Esophagus mucosa (tissue), 1 donor: ENCODE measurements at regions not wholly inside any gene's neighbourhood (a gene's known extent, or its start where the extent isn't known, plus 50 kb on each side); places are given as distances from the start of the nearest gene placed in this dataset.
"Not testable (repeated sequence)": the region's sequence is repeated elsewhere in the genome, so short reads cannot be mapped to it uniquely, and the experiment has no call there.

ENCODE experiments used
- ATAC-seq: fragments of 200-7000 bp; cut with Tn5 transposase; one replicate; pipeline ENCODE4 v1.9.1; 2020
- donor health status: DM: yes; HTN: yes; CAD: no.

DNA sequence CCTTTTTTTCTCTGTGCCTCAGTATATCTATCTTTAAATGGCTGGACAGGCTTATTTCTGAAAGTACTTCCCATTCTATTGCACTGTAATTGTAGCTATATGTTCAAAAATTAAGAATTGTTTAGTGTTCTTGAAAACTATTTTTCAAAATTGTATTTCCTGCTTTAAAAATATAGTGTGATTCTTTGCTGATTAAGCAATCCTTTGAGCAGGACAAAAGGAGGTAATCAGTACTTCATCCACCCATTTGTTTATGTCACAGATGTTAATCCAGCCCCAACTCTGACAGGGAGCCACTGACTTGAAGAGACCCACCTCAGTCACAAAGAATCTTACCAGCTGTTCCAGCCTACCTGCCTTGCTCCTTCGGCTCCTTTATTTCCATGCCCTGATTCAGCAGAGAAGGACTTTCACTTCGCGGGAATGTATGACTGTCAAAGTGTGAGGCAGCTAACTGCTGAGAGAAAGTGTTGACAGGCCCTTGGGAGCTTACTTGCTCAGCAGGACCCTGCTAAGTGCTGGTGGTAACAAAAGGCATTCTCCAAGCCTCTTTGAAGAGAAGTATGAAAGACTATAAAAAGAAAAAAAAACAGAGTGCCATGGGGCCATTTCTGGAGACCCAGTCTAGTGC is 393.3 kb upstream of the CYRIA start:
- ATAC-seq, result no peak

DNA sequence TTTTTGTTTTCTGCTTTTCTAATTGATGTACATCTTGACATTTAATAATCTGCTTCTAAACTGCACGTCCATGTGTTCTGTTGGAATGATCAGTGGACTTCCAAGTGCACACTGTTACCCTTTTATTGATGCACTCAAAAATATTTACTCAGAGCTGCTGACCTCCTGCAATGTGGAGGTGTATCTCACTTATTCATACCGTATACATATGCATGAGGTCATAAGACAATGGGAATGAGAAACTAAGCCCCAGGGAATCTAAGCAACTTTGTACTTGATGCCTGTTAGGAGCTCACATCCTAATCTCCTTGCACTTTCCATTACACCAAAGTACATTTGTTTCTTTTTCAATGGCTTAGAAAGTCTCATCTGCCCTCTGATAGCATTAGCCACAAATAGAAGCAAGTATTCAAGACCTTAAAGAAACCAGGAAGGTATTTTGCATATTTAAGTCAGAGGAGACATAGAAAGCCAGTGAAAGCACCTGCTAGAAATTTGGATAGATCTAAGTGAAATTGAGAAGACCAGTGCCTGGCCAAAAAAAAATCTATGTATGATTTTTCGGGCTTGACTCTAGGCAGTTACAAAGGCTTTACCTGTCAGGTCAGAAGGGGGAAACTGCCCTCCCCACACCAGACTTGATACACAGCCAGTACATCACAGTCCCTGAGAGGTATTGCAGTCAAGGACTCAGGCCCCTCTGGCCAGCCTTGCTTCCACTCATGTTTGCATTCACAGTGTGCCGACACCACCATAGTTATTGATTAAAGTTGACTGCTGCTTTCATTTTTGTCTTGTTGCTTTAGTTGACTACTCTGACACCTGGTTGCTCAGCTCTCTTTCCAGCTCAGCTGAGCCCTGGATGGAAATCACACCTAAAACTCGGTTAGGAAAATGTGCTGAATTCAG is 391.7 kb upstream of the CYRIA start:
- no peak for ATAC-seq

DNA sequence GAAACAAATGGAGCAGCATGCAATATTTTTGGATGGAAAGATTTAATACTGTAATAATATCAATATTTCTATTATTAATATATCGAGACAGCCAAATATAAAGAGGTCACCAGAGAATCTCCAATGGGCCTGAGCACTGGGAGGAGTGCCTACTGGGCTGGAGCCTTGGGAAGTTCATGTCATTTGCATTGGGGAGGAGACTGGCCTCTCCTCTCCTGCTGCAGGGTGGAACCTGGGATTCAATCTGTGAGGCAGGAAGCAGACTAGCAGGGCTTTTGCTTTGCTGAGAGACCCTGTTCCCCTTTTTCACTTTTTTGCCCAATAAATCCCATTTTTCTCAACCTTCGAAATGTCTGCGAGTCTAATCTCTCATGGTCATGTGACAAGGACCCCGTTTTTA is 390.6 kb upstream of the CYRIA start:
- no peak for ATAC-seq

DNA sequence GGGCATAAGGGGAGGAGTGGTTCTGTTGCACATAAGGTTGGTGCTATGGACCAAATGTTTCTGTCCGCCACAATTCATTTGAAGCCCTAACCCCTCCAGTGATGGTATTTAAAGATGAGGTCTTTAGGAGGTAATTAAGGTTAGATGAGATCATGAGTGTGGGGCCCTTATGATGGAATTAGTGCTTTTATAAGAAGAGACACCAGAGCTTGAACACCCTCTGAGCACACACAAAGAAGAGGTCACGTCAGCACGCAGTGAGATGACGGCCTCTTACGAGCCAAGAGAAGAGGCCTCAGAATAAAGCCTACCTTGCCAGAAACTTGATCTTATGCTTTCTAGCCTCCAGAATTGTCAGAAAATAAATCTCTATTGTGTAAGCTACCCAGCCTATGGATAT is 386.4 kb upstream of the CYRIA start:
- no peak for ATAC-seq

DNA sequence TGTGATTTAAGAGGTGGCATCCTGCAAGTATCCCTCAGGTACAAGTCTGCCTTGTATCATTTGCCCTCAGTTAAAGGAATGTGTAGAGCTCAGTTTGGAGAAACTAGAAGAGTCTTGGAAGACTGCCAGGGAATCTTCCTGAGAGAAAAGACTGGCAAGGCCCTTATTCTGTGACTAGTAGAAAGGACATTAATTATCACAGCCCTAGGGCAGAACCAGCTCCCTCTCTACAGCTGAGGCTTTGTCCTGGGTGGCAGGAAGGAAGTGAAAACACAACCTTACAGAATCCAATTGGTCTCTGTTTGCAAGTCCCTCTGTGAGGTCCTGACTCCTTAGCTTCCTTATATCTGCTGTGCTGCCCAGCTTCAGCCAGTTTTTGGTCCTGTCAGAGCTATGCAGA is 385.9 kb upstream of the CYRIA start:
- ATAC-seq, result no peak

DNA sequence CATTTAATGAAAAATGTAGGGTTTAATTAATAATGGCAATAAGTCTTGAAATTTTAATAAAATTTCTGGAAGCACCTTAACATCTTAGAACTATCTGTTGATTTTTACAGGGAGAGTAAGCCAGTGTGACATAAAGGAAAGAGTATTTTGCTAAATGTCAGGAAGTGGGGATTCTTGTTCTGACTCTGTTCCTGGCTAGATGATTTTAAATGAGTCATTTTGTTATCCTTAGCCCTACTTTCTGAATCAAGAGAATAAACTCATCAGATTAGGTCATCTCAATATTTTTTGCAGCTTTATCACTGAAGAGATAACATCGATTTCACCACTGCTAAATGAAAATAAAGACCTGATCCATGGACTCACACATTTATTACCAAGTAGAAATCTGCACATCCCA is 377.5 kb upstream of the CYRIA start:
- no peak for ATAC-seq

DNA sequence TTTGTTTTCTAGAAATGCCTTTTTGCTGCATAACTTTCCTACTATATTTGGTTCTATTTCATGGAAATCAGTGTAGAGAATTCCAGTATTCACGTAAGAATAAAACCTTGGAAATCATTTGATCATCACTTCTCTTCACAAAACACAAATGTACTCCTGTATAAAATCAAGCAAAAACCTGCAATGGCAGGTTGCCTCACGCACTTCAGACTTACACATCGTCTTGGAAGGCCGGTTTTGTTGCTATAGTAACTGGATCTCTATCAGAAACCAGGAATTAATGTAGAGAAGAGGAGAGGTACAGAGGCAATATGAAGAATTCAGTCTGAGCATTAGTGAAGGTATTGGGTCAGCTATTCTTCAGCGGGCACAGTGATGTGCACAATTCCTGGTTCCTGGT is 370.7 kb upstream of the CYRIA start:
- no peak for ATAC-seq

DNA sequence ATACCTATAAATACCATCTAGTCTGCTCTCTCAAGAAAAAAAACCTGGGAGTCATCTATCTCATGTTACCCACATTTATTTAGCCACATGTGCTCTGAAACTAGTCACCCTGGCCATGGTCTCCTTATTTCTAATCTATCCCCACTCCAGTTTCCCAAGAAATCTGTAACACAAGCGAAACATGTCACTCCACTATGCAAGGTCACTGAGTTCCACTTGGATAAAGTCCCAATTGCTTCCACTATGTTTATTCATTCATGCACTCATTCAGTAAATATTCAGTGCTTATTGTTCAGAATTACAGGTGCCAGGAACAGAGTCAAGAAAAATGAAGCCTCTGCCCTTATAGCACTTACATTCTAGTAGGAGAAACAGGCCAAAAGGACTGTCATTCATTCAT is 369.4 kb upstream of the CYRIA start:
- ATAC-seq, result no peak

DNA sequence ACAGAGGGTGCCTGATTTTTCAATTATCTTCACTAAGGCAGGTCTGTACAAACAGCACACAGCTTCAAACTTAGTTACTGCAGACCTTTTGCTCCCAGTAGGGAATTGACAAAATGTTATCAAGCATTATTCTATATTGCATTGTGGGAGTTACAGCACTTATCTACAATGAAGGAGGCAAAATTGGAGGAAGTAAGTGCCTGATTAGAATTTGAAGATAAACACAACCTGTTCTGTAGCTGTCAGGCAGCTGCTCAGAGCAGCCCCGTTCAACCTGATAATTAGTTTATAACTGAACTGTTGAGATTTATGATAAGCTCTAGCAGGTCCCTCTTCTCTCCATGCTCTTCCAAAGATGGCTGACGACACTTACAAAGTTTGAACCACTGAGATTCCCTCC is 364.4 kb upstream of the CYRIA start:
- ATAC-seq, result no peak

DNA sequence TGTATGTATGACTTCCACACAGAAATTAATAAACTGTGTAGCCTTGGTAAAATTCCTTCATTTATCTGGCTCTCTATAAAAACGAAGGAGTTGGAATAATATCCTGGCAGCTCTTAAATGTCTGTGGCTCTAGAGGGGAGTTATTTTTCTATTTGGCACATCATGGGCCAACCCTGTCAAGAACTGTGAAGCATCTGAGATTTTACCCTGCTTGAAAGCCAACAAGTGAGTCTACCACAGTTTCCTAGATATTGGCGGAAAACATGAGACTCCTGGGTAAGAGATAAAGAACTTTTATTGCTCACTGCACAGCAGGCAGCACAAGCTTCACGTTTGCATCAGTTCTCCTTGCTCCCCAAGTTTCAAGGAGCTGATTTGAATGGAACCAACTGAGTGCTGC is 346.7 kb upstream of the CYRIA start:
- ATAC-seq, result no peak

DNA sequence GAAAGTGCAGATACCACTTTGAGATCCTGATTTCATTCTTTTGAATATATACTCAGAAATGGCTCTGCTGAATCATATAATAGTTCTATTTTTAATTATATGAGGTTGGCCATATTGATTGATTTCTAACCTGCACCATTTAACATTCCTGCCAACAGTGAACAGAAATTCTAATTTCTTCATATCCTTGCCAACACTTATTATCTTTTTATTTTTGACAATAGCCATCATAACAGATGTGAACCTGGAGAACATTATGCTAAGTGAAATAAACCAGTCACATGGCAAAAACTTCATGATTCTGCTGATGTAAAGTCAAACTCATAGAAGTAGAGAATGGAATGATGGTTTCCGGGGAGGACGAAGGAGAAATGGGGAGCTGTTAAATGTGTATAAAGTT is 344.5 kb upstream of the CYRIA start:
- no peak for ATAC-seq

DNA sequence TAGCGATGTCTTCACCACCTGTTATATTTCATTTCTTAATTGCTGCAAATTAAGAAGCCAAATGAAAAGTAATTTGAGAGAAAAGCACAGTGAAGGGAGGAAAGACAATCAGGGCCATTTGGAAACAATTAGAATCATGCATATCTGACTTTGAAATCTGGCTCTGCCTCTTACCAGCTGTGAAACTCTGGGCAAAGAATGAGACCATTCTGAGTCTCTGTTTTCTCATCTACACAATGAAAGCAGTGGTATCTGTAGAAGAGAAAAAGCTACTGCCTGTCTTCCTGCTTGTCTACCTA is 334.5 kb upstream of the CYRIA start:
- no peak for ATAC-seq

DNA sequence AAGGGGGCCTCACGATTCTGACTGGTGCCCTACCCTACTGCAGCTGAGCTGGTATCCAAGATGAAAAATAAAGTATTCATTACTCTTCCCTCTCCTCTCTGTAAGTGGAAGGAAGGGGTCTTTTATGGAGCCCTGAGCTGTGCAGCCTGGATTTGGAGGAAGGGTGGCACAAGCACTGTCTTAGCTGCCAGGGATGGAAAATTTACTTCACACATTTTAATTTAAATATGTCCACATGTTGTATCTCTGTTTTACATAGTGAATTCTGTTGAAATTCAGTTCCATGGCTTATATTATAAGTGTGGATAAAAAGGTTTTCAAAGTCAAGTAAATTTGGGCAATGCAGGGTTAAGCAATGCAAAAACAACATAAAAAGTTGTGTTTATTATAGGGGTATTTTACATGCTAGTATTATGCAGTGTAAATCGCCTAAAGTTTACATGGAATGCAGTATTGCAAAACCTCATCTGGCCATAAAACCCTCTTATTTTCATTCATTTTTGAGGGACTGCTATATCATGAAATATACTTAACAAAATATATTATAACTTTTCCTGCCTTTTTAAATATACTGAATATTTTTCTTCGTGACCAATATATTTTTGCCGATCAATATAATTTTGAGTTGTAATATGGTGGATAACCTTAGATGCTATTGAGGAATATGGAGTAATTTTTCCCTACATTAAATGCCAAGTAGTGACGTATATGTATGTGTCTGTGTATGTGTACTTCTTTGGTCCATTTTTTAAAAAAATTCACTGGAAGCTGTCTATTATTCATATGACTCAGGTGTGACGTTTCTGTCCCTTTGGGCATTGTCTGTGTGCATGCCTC is 333.9 kb upstream of the CYRIA start:
- no peak for ATAC-seq

DNA sequence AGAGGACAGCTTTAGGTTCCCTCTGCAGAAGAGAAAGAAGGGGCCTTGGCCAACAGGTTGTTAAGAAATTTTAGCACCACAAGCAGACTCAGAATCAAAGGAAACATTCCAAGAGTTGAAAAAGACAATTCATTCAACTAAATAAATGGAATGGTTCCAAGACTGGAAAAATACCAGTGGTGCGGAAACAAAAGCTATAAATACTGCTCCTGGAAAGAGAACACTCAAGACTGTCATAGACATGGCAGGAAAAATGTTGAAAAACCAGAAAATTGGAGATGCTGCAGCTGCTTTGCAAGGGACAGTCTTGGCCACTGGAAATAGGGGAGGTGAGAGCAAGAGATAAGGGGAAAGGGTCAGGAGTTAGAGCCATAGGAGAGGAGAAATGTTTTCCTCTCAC is 312.7 kb upstream of the CYRIA start:
- ATAC-seq, result no peak

DNA sequence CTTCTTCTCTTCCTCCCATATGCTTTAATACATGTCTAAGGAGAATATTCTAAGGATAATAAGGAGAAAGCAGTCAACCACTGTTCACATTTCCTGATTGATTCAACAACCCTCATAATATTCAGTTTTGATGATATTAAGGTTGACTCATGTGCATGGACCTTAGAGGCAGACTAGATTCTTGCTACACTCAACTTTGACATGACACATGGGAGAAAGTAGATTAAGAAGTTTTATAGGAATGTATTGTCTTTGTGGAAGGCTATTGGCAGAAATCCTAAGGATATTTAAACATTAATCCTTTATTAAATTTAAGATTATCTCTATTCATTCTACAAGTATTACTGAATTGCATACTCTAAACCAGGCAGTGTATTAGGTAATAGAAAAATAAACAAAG is 309.1 kb upstream of the CYRIA start:
- peak; percentile 81 for ATAC-seq

DNA sequence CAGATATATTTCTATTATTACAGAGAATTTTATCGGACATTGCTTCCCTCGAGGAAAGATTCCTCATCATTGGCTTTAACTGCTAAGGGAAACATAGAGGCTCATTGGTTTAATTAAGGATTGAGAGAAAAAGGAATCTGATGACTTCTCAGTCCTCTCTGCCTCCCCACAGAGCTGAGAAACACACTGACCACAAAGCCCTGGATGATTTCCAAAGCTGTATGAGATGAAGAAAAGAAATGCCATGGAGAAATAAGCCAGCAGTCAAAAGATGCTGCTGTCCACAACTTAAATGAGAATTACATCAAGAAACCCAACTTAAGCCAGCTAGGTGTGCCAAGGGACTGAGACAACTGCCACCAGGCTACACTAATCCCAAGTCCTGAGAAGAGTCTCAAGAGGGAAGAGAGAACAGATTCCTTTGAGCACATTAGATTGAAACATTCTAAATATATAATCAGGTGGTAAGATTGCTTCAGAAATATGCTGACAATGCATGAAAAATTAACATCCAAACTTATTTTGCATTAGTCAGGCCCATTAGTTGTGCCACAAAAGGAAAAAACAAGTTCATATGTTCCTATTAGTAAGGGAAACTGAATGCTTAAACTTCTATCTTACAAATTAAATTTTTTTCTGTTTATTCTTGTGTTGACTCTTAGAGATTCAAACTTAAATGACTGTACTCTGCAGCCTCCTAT is 308.1 kb upstream of the CYRIA start:
- no peak for ATAC-seq

DNA sequence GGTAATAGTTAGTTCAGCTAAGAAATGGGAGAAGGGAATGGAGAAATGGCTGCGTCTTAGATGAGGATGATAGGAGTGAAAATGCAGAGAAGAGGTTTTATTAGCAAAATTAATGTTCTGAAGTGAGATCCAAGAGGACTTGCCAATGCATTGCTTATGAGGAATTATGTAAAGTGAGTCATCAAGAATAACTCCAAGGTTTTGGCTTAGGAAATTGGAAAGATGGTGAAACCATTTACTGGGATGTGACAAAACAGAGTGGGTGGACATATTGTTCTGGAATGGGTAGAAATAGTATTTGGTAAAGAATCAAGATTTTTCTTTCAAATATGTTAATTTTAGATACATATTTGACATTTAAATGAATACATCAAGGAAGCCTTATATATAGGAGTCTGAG is 306.6 kb upstream of the CYRIA start:
- ATAC-seq, result no peak

DNA sequence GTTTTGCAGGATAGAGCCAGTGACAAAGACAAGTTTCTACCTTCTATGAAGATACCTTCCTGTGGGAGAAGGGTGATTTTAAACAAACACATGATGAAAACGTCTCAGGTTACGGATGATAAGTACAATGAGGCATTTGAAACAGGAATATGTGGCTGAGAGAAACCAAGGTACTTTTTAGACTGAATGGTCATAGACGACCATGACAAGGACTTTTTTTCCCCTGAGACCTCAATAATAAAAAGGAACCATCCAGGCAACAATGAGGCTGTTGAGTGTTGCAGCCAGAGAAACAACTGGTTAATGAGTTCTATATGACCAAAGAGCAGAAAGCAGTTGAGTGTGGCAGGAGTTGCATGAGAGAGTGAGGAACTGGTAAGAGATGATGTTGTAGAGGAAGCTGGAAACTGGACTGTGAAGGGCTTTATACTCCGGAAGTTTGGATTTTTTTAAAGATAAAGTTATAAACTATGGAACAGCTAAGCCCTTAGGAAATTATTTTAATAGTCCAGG is 306.1 kb upstream of the CYRIA start:
- no peak for ATAC-seq

DNA sequence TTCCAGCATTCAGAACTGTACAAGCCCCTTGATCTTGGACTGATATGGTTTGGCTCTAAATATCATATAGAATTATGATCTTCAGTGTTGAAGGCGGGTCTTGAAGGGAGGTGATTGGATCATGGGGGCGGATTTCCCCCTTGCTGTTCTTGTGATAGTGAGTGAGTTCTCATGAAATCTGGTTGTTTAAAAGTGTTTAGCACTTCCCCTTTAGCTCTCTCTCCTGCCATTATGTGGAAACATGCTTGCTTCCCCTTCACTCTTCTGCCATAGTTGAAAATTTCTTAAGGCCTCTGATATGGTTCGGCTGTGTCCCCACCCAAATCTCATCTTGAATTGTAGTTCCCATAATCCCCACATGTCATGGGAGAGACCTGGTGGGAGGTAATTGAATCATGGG is 305.3 kb upstream of the CYRIA start:
- ATAC-seq, result not testable (repeated sequence)

DNA sequence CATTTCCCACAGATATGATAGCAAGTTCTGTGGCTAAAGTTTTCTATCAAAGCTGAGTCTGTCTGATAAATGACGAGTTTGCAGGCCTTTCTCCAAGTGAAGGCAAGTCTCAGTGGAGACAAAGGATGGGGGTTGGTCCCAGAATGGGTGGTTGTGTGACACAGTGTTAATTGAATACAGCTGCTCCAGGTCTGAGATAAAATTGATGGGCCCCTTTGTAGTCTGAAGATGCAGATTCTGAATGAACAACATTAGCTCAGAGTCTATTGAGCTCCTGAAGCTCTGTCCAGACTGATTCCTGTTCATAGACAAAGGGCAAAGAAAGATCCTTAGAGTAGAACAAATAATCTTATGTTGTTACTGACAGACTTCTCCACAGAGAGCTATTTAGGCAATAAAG is 296.9 kb upstream of the CYRIA start:
- no peak for ATAC-seq

DNA sequence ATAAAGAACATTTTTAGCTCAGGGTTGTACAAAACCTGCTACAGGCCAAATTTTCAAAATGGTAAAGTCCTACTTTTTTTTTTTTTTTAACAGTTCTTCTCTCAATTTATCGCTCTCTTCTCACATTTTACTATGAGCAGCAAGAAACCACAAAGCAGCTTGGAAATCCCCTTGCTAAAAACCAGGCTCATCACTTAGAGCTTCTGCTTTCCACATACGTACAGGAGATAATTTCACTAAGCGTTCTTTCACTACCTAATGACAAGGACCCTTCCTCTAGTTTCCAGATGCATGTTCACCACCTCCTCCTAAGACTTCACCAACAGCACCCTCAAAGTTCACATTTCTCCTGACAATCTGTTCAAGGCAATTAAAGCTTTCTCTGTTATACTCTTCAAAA is 294.9 kb upstream of the CYRIA start:
- ATAC-seq, result no peak

DNA sequence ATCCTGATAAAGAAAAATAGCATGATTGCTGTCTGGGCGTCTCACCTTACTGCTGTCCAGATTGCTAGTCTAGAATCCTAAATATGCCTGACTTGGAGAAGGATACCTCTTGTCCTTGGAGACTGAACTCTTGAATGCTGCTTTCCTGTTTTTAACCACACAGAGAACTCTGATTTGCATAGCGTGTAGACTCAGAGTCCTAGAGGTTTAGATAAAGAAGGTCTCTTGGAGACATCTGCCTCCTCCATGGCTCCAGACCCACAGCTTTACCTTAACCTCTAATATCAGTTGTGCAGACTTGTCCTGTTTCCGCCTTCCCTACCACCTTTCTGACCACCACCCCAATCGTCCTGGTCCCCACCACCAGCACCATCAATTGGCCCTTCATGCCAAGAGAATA is 292.6 kb upstream of the CYRIA start:
- no peak for ATAC-seq

DNA sequence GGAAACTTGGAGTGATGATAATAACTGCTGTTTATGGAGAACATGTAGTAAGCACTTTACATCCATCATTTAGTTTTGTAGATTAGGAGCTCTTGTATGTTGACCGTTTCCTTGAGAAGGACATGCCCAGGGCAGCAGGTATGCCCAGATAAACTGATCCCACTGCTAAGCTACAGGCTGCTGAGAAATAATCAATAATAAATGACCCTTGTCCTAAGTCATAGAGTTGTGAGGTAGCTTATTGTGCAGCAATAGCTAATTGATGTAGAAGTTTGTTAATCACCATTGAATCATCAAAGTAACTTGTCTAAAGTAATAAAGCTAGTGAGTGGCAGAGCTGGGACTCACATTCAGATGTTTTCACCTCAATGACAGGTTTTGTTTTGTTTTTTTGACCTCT is 287.2 kb upstream of the CYRIA start:
- no peak for ATAC-seq
